ENCODE measurements at regions not wholly inside any gene's neighbourhood (a gene's known extent, or its start where the extent isn't known, plus 50 kb on each side); places are given as distances from the start of the nearest gene placed in this dataset.

- TF ChIP-seq POLR2AphosphoS2 (conservative IDR thresholded peaks at IDR 0.05; ENCODE audit: low read length) (no peak), KDM1A (IDR thresholded peaks at IDR 0.05; ENCODE audit: low read depth) (no peak), REST (IDR thresholded peaks at IDR 0.05) (no peak), POLR2A (IDR thresholded peaks at IDR 0.05; ENCODE audit: low read length) (no peak), RFX5 (IDR thresholded peaks at IDR 0.05) (no peak), USF2 (IDR thresholded peaks at IDR 0.05) (no peak), CEBPB (IDR thresholded peaks at IDR 0.05) (no peak), ESRRA (IDR thresholded peaks at IDR 0.05; ENCODE audit: borderline replicate concordance, low read length) (no peak), NFE2L2 (conservative IDR thresholded peaks at IDR 0.05; ENCODE audit: low read length) (no peak), CTCF (IDR thresholded peaks at IDR 0.05) (no peak), RAD21 (conservative IDR thresholded peaks at IDR 0.05 in 1 of 2, IDR thresholded peaks at IDR 0.05 in 1 of 2) (no peak), ZSCAN20 (CRISPR knock-in tag; IDR thresholded peaks at IDR 0.05) (no peak)
Measured at GRCh38 chr1:56170784-56171320, 408.5 kb downstream of the PLPP3 start.
